ENCODE measurements at regions not wholly inside any gene's neighbourhood (a gene's known extent, or its start where the extent isn't known, plus 50 kb on each side); places are given as distances from the start of the nearest gene placed in this dataset.

- DNase-seq (ENCODE audit: low spot score) = no peak
- no peak overlapping the region for H3K9ac ChIP-seq (ENCODE audit: low read depth in 1 of 2, low read length in 2 of 2)
- H3K4me1 ChIP-seq (ENCODE audit: control insufficient read depth in 4 of 4, insufficient read depth in 4 of 4, low read length in 3 of 4) = no peaks in the 10 kb centered on the region
- H3K36me3 ChIP-seq (ENCODE audit: control insufficient read depth in 4 of 4, insufficient read depth in 3 of 4, low read depth in 1 of 4, low read length in 3 of 4) = no peaks in the 10 kb centered on the region
- no peak overlapping the region for H3K4me3 ChIP-seq (ENCODE audit: low read depth in 1 of 3, low read length in 3 of 3)
- 83% methylated on average over 3 of the region's 3 CpGs for WGBS
- no peak for TF ChIP-seq CTCF (IDR thresholded peaks at IDR 0.05; ENCODE audit: low read depth, low read length, missing input control)
- no peak for TF ChIP-seq TAF1 (conservative IDR thresholded peaks at IDR 0.05)
- no peak for TF ChIP-seq FOXA2 (IDR thresholded peaks at IDR 0.05)
- no peak for TF ChIP-seq GABPA (IDR thresholded peaks at IDR 0.05 in 1 of 2, conservative IDR thresholded peaks at IDR 0.05 in 1 of 2)
- TF ChIP-seq MAX (IDR thresholded peaks at IDR 0.05) = no peak
- TF ChIP-seq EGR1 (IDR thresholded peaks at IDR 0.05; ENCODE audit: low read depth in 2 of 2) = no peak
- TF ChIP-seq RXRA (IDR thresholded peaks at IDR 0.05) = no peak
- TF ChIP-seq HNF4A (conservative IDR thresholded peaks at IDR 0.05) = no peak
- no peak for TF ChIP-seq JUND (IDR thresholded peaks at IDR 0.05)
- no peak for TF ChIP-seq YY1 (IDR thresholded peaks at IDR 0.05)
- no peak for TF ChIP-seq RAD21 (IDR thresholded peaks at IDR 0.05)
- no peak for TF ChIP-seq SP1 (IDR thresholded peaks at IDR 0.05)
- TF ChIP-seq REST (IDR thresholded peaks at IDR 0.05) = no peak
- TF ChIP-seq NR2F2 (IDR thresholded peaks at IDR 0.05) = no peak
- no peak for TF ChIP-seq FOXA1 (IDR thresholded peaks at IDR 0.05)
- no peak overlapping the region for H3K27ac ChIP-seq (ENCODE audit: low read depth in 1 of 2, low read length in 2 of 2)
- H3K9me3 ChIP-seq (ENCODE audit: control insufficient read depth in 4 of 4, low read length in 3 of 4) = no peaks in the 10 kb centered on the region
- no peaks in the 10 kb centered on the region for H3K27me3 ChIP-seq (ENCODE audit: control insufficient read depth in 4 of 4, insufficient read depth in 4 of 4, low read length in 3 of 4)
These were observed 406.2 kb downstream of the PLOD2 start for GRCh38 chr3:145754605-145755289.

- Histone ChIP-seq H3K27me3 (ENCODE audit: control insufficient read depth in 4 of 4, insufficient read depth in 4 of 4, low read length in 3 of 4) (peaks cover 0 to 6% (median 0%) of the 10 kb centered on the region in 4 donors), H3K4me1 (ENCODE audit: control insufficient read depth in 4 of 4, insufficient read depth in 4 of 4, low read length in 3 of 4) (no peaks in the 10 kb centered on the region), H3K4me3 (ENCODE audit: low read depth in 1 of 3, low read length in 3 of 3) (no peak overlapping the region), H3K36me3 (ENCODE audit: control insufficient read depth in 4 of 4, insufficient read depth in 3 of 4, low read depth in 1 of 4, low read length in 3 of 4) (no peaks in the 10 kb centered on the region), H3K9me3 (ENCODE audit: control insufficient read depth in 4 of 4, low read length in 3 of 4) (no peaks in the 10 kb centered on the region), H3K9ac (ENCODE audit: low read depth in 1 of 2, low read length in 2 of 2) (no peak overlapping the region), H3K27ac (ENCODE audit: low read depth in 1 of 2, low read length in 2 of 2) (no peak overlapping the region)
- 88% methylated on average over 1 of the region's 1 CpG for whole genome bisulfite sequencing
- DNase-seq (ENCODE audit: low spot score) = no peak
- TF ChIP-seq YY1 (IDR thresholded peaks at IDR 0.05) (no peak), RXRA (IDR thresholded peaks at IDR 0.05) (no peak), ZBTB33 (IDR thresholded peaks at IDR 0.05) (no peak), TAF1 (conservative IDR thresholded peaks at IDR 0.05) (no peak), FOXA2 (IDR thresholded peaks at IDR 0.05) (no peak), NR2F2 (IDR thresholded peaks at IDR 0.05) (no peak), SP1 (IDR thresholded peaks at IDR 0.05) (no peak), EGR1 (IDR thresholded peaks at IDR 0.05; ENCODE audit: low read depth in 2 of 2) (no peak), REST (IDR thresholded peaks at IDR 0.05) (no peak), JUND (IDR thresholded peaks at IDR 0.05) (no peak), CTCF (IDR thresholded peaks at IDR 0.05; ENCODE audit: low read depth, low read length, missing input control) (no peak), HNF4G (IDR thresholded peaks at IDR 0.05) (no peak), MAX (IDR thresholded peaks at IDR 0.05) (no peak)
These were observed 400.9 kb downstream of the PLOD2 start for GRCh38 chr3:145760036-145760435.
